Pancreas (tissue), 10 donors: ENCODE measurements at regions not wholly inside any gene's neighbourhood (a gene's known extent, or its start where the extent isn't known, plus 50 kb on each side); places are given as distances from the start of the nearest gene placed in this dataset.

Source experiments
- ATAC-seq, 4 donors: fragments of 200-7000 bp; cut with Tn5 transposase; one replicate each; pipeline versions ENCODE4 v1.8.0 to v1.9.1; 2020; ENCODE audit warnings: mild to moderate bottlenecking in 4 of 4, moderate library complexity in 4 of 4
- DNase-seq, 6 donors: peaks; one replicate each; pipeline ENCODE4 v3.0.0-alpha.2; 2020
- FAIRE-seq: peaks from 2 replicates; lab custom pipeline; 2012; peaks lifted over from hg19 to GRCh38; lab: Jason Lieb, UNC
- H3K27ac ChIP-seq, 4 donors: fragments of 200-600 bp; sonication (generic); 1 replicate in 3 of 4; 2 replicates in 1 of 4; pipeline versions ENCODE4 v1.5.0 to v1.8.0; 2020
- H3K27me3 ChIP-seq, 4 donors: fragments of 200-600 bp; one replicate each; pipeline ENCODE4 v1.8.0; 2021
- H3K36me3 ChIP-seq, 3 donors: fragments of 200-600 bp; sonication (generic) in 1 of 3; one replicate each; pipeline versions ENCODE4 v1.5.0 to v1.8.0; 2020 to 2021
- H3K4me1 ChIP-seq, 3 donors: fragments of 200-600 bp; one replicate each; pipeline ENCODE4 v1.8.0; 2021
- H3K4me3 ChIP-seq, 4 donors: fragments of 200-600 bp; sonication (generic) in 2 of 4; one replicate each; pipeline versions ENCODE4 v1.5.0 to v1.8.0; 2020 to 2021
- H3K9me3 ChIP-seq, 4 donors: fragments of 200-600 bp; one replicate each; pipeline ENCODE4 v1.8.0; 2021
- WGBS, 2 donors: extraction: QIAGEN DNeasy Blood & Tissue Kit; methylation state at CpG; one replicate each; pipeline ENCODE4 v1.1.7; 2013; 5-methylcytosine and 5-hydroxymethylcytosine counted together
- intact Hi-C, 3 donors: fragments of 100-400 bp; cut with DNase I; formaldehyde crosslinking; loops; one replicate each; pipeline versions ENCODE4 v1.11.1 to v1.14.2; 2022
- TF ChIP-seq, protein P1 (sequence below), 4 donors: fragments of 200-600 bp; sonication (generic) in 3 of 4; IDR thresholded peaks; one replicate each; pipeline versions ENCODE4 v1.5.0 to v1.8.0; 2021; ENCODE audit warnings: antibody characterized with exemption in 4 of 4
- donor health status: healthy with polysubstance abuse.
- donor health status: DM: no; HTN: no; CAD: no; lungs with moderate emphysema.
- donor health status: DM: no; HTN: no; CAD: no.
- donor health status: control.
- donor health status: control.
- donor health status: Bipolar disorder and iron deficiency.
- donor health status: DM: yes; HTN: yes; CAD: no.
- donor health status: DM: no; HTN: no; CAD: no.
- donor health status: DM: no; HTN: no; CAD: no.
- donor health status: DM: yes; HTN: yes; CAD: no.

DNA sequence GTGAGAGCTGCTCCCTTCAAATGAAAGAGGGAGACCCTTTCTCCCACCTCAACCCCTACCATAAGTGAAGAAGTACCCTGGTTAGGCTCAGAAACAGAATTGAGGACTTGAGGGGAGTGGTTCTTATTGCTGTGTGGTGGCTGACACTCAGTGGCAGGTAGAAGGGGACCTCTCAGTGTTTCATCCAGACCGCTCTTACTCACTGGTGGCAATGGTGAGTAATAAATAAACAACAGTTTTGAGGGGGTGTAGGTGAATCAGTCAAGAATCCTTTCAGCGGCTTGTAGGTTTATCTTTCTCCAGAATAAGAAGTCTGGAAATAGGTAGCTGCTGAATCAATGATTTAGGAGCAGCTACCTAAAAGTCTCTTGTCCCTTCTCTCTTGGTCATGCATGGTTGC is 403.4 kb upstream of the B3GAT1 start:
- TF ChIP-seq, protein P1, sequence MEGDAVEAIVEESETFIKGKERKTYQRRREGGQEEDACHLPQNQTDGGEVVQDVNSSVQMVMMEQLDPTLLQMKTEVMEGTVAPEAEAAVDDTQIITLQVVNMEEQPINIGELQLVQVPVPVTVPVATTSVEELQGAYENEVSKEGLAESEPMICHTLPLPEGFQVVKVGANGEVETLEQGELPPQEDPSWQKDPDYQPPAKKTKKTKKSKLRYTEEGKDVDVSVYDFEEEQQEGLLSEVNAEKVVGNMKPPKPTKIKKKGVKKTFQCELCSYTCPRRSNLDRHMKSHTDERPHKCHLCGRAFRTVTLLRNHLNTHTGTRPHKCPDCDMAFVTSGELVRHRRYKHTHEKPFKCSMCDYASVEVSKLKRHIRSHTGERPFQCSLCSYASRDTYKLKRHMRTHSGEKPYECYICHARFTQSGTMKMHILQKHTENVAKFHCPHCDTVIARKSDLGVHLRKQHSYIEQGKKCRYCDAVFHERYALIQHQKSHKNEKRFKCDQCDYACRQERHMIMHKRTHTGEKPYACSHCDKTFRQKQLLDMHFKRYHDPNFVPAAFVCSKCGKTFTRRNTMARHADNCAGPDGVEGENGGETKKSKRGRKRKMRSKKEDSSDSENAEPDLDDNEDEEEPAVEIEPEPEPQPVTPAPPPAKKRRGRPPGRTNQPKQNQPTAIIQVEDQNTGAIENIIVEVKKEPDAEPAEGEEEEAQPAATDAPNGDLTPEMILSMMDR (IDR thresholded peaks at IDR 0.05) = no peak
- 84 to 88% methylated on average over 2 of the region's 2 CpGs for WGBS, 2 donors
- no peaks in the 10 kb centered on the region for H3K9me3 ChIP-seq
- intact Hi-C loops = no loop called here
- peaks cover 0 to 11% (median 4%) of the 10 kb centered on the region in 4 donors for H3K27me3 ChIP-seq
- ATAC-seq (no peak), DNase-seq (no peak), FAIRE-seq (no peak)
- no peaks in the 10 kb centered on the region for H3K36me3 ChIP-seq
- H3K4me1 ChIP-seq = no peaks in the 10 kb centered on the region
- H3K27ac ChIP-seq = no peak overlapping the region
- no peak overlapping the region for H3K4me3 ChIP-seq

GRCh38 chr11:134807997-134808396 is 396.0 kb upstream of the B3GAT1 start:
- no peaks in the 10 kb centered on the region for H3K9me3 ChIP-seq
- no peaks in the 10 kb centered on the region for H3K27me3 ChIP-seq
- no peaks in the 10 kb centered on the region for H3K4me1 ChIP-seq
- ATAC-seq (no peak), DNase-seq (no peak), FAIRE-seq (no peak)
- TF ChIP-seq, protein P1 (IDR thresholded peaks at IDR 0.05) = no peak
- H3K27ac ChIP-seq = no peak overlapping the region
- no peaks in the 10 kb centered on the region for H3K36me3 ChIP-seq
- H3K4me3 ChIP-seq = no peak overlapping the region
- intact Hi-C loops = no loop called here
- whole genome bisulfite sequencing, 2 donors = 58 to 69% methylated on average over 4 of the region's 4 CpGs

DNA sequence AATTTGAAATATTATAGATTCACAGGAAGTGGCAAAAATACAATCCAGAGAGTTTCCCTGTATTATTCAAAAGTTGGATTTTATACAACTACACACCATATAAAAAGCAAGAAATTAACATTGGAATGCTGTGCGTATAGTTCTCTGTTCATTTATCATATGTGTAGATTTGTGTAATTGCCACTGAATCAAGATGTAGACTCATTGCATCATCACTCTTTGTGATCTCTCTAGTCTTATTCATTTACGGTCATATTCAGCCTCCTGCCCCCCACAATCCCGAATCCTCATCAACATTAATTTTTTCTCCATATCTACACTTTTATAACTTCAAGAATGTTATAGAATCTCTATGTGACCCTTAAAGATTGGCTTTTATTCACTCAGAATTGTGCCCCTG is 390.6 kb upstream of the B3GAT1 start:
- H3K4me3 ChIP-seq = no peak overlapping the region
- H3K27ac ChIP-seq = no peak overlapping the region
- H3K9me3 ChIP-seq = no peaks in the 10 kb centered on the region
- H3K27me3 ChIP-seq = peaks cover 0 to 4% (median 0%) of the 10 kb centered on the region in 4 donors
- no peaks in the 10 kb centered on the region for H3K36me3 ChIP-seq
- DNase-seq (no peak), FAIRE-seq (no peak), ATAC-seq (no peak)
- 51 to 79% methylated on average over 3 of the region's 3 CpGs for WGBS, 2 donors
- intact Hi-C loops = no loop called here
- H3K4me1 ChIP-seq = no peaks in the 10 kb centered on the region
- TF ChIP-seq, protein P1 (IDR thresholded peaks at IDR 0.05) = no peak

DNA sequence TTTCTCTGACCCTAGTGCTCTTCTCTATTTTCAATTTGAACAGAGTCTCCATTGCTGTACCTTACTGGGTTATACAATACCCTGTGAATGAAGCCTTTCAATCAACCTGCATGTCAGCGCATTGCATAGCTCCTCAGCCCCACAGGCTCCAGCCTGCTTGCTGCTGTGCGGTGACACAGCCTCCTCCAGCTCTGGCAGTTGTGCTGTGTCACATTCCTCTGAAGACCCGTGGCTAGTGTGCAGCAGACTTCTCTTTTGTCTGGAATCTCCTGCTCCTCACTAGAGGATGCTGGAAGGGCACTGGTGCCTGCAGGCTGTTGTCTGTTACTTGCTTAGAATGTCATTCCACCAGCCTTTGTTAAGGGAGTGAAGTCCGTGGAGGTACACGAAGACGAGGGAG is 390.1 kb upstream of the B3GAT1 start:
- Histone ChIP-seq H3K4me3 (no peak overlapping the region), H3K9me3 (no peaks in the 10 kb centered on the region), H3K4me1 (no peaks in the 10 kb centered on the region), H3K36me3 (no peaks in the 10 kb centered on the region), H3K27me3 (peaks cover 0 to 4% (median 0%) of the 10 kb centered on the region in 4 donors), H3K27ac (no peak overlapping the region)
- no peak for DNase-seq
- intact Hi-C loops = no loop called here
- ATAC-seq = no peak
- TF ChIP-seq, protein P1 (IDR thresholded peaks at IDR 0.05) = no peak
- no peak for FAIRE-seq
- 21 to 24% methylated on average over 6 of the region's 6 CpGs for WGBS, 2 donors

DNA sequence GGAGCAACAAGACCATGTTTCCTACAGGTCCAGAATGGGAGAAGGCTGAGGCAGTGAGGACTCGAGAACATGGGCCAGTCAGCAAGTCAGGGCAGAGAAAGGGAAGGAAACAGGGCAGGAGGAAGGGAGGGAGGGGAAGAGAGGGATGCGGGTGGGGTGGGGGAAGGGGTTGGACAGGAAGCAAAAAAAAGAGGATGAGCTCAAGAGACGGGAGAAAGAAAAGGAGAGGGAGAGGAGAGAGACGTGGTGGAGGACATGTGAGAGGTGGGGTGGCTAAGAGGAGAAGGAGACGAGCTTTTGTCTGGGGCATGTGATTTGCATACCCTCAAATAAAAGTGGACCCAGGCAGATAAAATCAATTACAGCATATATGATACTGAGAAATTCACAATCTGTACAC is 389.5 kb upstream of the B3GAT1 start:
- TF ChIP-seq, protein P1 (IDR thresholded peaks at IDR 0.05) = no peak
- peaks cover 0 to 6% (median 0%) of the 10 kb centered on the region in 4 donors for H3K27me3 ChIP-seq
- FAIRE-seq (no peak), ATAC-seq (no peak), DNase-seq (no peak)
- H3K36me3 ChIP-seq = no peaks in the 10 kb centered on the region
- H3K4me3 ChIP-seq = no peak overlapping the region
- 9 to 10% methylated on average over 5 of the region's 5 CpGs for WGBS, 2 donors
- intact Hi-C loops = no loop called here
- no peaks in the 10 kb centered on the region for H3K4me1 ChIP-seq
- no peak overlapping the region for H3K27ac ChIP-seq
- no peaks in the 10 kb centered on the region for H3K9me3 ChIP-seq
